Astrocyte (in vitro differentiated cells and primary cell): ENCODE measurements at regions not wholly inside any gene's neighbourhood (a gene's known extent, or its start where the extent isn't known, plus 50 kb on each side); places are given as distances from the start of the nearest gene placed in this dataset.

Source experiments
- DNase-seq: peaks from one replicate; pipeline ENCODE4 v3.0.0-alpha.2; 2010; ENCODE audit warnings: low read depth
- FAIRE-seq: peaks from 2 replicates; lab custom pipeline; 2011; peaks lifted over from hg19 to GRCh38; lab: Jason Lieb, UNC
- H2AFZ ChIP-seq: 2 replicates; pipeline ENCODE4 v1.6.0; 2012; ENCODE audit warnings: low read depth, low read length, inconsistent platforms
- H3K27ac ChIP-seq: 2 replicates; pipeline ENCODE4 v1.5.1; 2011; ENCODE audit warnings: low read depth, low read length, inconsistent platforms
- H3K27me3 ChIP-seq: 2 replicates; pipeline ENCODE4 v1.6.0; 2011; ENCODE audit warnings: low read length, inconsistent platforms; ENCODE audit not compliant: insufficient read depth
- H3K36me3 ChIP-seq: 2 replicates; pipeline ENCODE4 v1.5.1; 2011; ENCODE audit warnings: low read length, inconsistent platforms; ENCODE audit not compliant: insufficient read depth
- H3K4me1 ChIP-seq: 2 replicates; pipeline ENCODE4 v1.5.1; 2011; ENCODE audit warnings: low read length, inconsistent platforms; ENCODE audit not compliant: insufficient read depth
- H3K4me2 ChIP-seq: 2 replicates; pipeline ENCODE4 v1.6.0; 2012; ENCODE audit warnings: low read length, inconsistent platforms
- H3K4me3 ChIP-seq: 2 replicates; pipeline ENCODE4 v1.5.1; 2011; ENCODE audit warnings: low read depth, mild to moderate bottlenecking, low read length, inconsistent platforms; ENCODE audit not compliant: insufficient read depth
- H3K79me2 ChIP-seq: 2 replicates; pipeline ENCODE4 v1.6.0; 2012; ENCODE audit warnings: mild to moderate bottlenecking, low read length, inconsistent platforms; ENCODE audit not compliant: insufficient read depth
- H3K9ac ChIP-seq: 2 replicates; pipeline ENCODE4 v1.6.0; 2012; ENCODE audit warnings: mild to moderate bottlenecking, low read length, inconsistent platforms
- H3K9me3 ChIP-seq: 2 replicates; pipeline ENCODE4 v1.5.1; 2012; ENCODE audit warnings: low read depth, mild to moderate bottlenecking, low read length, inconsistent platforms; ENCODE audit not compliant: insufficient read depth
- H4K20me1 ChIP-seq: 2 replicates; pipeline ENCODE4 v1.6.0; 2012; ENCODE audit warnings: low read length, inconsistent platforms; ENCODE audit not compliant: insufficient read depth
- H3K27ac Mint-ChIP-seq: one replicate; pipeline ENCODE4 v1.8.0; 2021; ENCODE audit warnings: mild to moderate bottlenecking, mixed read lengths; ENCODE audit not compliant: unreplicated experiment
- H3K27me3 Mint-ChIP-seq: one replicate; pipeline ENCODE4 v1.8.0; 2021; ENCODE audit warnings: low read depth, mixed read lengths; ENCODE audit not compliant: unreplicated experiment
- H3K36me3 Mint-ChIP-seq: one replicate; pipeline ENCODE4 v1.8.0; 2021; ENCODE audit warnings: low read depth, mixed read lengths; ENCODE audit not compliant: unreplicated experiment
- H3K4me1 Mint-ChIP-seq: one replicate; pipeline ENCODE4 v1.8.0; 2021; ENCODE audit warnings: low read depth, mixed read lengths; ENCODE audit not compliant: unreplicated experiment
- H3K4me3 Mint-ChIP-seq: one replicate; pipeline ENCODE4 v1.8.0; 2021; ENCODE audit warnings: mild to moderate bottlenecking, moderate library complexity, mixed read lengths; ENCODE audit not compliant: unreplicated experiment
- H3K9me3 Mint-ChIP-seq: one replicate; pipeline ENCODE4 v1.8.0; 2021; ENCODE audit warnings: mild to moderate bottlenecking, mixed read lengths; ENCODE audit not compliant: unreplicated experiment
- CTCF ChIP-seq: IDR thresholded peaks from 2 replicates; pipeline ENCODE4 v1.5.1; 2011; ENCODE audit warnings: low read depth, mild to moderate bottlenecking, inconsistent platforms, low read length, moderate library complexity; ENCODE audit not compliant: insufficient read depth
- EZH2 ChIP-seq: IDR thresholded peaks from 2 replicates; pipeline ENCODE4 v1.6.1; 2012; ENCODE audit warnings: mild to moderate bottlenecking, low read length, inconsistent platforms; ENCODE audit not compliant: insufficient read depth

DNA sequence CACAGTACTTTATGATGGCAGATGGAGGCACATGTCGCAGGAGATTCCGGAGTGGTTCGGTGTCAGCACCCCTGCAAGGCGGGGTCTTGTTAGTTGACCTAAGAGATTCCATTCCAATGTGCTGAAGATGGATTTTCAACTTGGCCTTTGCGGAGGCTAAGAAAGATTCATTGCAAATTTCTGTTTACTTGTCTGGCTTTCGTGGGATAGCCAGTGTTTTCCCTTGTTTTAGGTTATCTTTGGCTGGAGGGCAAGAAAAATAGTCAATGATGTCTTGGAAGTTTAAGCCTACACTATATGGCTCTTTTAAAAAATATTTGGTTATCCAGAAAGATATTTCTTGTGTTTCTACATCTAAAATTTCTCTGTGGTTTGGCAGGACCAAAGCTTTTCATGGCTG lies 123.6 kb upstream of the PTCH1 start:
- H3K27me3 Mint-ChIP-seq: no peaks in the 10 kb centered on the region
- no peak overlapping the region for H3K4me3 Mint-ChIP-seq
- FAIRE-seq: no peak
- DNase-seq: peak; percentile 29
- H3K4me3 ChIP-seq: no peak overlapping the region
- H3K27ac Mint-ChIP-seq: no peak overlapping the region
- no peaks in the 10 kb centered on the region for H4K20me1 ChIP-seq
- H3K9ac ChIP-seq: no peak overlapping the region
- H3K9me3 Mint-ChIP-seq: no peaks in the 10 kb centered on the region
- TF ChIP-seq CTCF: no peak
- TF ChIP-seq EZH2: no peak
- peaks cover 3% of the 10 kb centered on the region for H3K27me3 ChIP-seq
- H3K4me1 ChIP-seq: no peaks in the 10 kb centered on the region
- H3K36me3 ChIP-seq: no peaks in the 10 kb centered on the region
- no peak overlapping the region for H2AFZ ChIP-seq
- peaks cover 3% of the 10 kb centered on the region for H3K9me3 ChIP-seq
- no peak overlapping the region for H3K27ac ChIP-seq
- H3K36me3 Mint-ChIP-seq: peaks cover 3% of the 10 kb centered on the region
- peaks cover 17% of the 10 kb centered on the region for H3K4me1 Mint-ChIP-seq
- no peak overlapping the region for H3K4me2 ChIP-seq
- no peaks in the 10 kb centered on the region for H3K79me2 ChIP-seq

DNA sequence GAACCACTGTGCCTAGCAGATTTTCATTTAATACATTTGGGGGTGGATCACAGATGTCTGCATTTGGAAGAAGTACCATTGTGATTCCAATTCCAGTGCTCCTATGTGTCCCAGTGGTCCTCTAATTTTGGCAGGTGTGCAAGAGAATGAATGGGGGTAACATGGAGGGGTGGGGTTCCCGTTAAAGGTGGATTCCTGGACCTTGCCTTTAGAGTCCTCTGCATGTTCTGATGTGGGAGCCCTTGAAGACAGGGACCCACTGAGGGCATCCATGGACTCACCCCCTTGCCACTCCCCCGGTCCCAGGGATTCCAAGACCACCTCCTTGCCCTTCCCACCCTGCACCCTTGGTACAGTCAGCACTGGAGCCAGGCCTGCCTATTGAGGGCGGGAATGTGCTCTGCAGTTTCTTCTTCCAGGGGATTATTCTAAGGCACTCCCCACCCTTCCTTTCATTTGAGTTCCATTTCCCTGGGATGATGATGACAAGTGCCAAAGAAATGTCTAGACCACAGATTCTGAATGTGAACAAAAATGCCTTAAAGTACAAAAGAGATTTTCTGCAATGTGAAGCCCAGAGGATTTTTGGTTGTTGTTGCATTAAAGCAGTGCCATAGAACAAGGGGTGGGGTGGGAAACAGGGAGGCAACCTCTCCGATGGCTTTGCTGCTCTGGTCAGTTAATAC lies 119.4 kb upstream of the PTCH1 start:
- no peak for TF ChIP-seq EZH2
- TF ChIP-seq CTCF: no peak

DNA sequence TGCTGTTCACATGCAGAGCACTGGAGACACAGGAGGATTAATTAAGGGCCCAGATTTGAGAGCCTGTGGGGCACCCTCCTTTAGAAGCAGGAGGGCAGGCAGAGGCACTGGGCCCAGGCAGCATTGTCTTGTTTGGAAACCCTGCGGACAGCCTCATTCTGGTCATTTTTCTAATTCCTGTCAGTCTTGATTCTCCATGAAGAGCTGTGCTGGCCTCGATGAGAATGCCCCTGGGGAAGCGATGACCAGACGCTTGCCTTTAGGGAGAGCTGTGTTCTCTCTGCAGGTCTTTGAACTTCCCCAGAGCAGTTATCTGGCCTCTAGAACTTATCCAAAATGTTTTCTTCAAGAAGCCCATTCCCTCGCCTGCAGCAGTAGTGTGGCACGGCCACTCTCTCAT lies 117.8 kb upstream of the PTCH1 start:
- Histone ChIP-seq H3K36me3 (no peaks in the 10 kb centered on the region), H3K4me2 (no peak overlapping the region), H3K79me2 (no peaks in the 10 kb centered on the region), H3K4me3 (no peak overlapping the region), H3K9ac (no peak overlapping the region), H3K4me1 (no peaks in the 10 kb centered on the region), H2AFZ (no peak overlapping the region), H3K9me3 (no peaks in the 10 kb centered on the region), H4K20me1 (no peaks in the 10 kb centered on the region), H3K27me3 (peaks cover 8% of the 10 kb centered on the region), H3K27ac (no peak overlapping the region)
- peaks cover 3% of the 10 kb centered on the region for H3K9me3 Mint-ChIP-seq
- TF ChIP-seq CTCF (no peak), EZH2 (no peak)
- H3K27me3 Mint-ChIP-seq: no peaks in the 10 kb centered on the region
- no peak for FAIRE-seq
- DNase-seq: no peak
- peaks cover 1% of the 10 kb centered on the region for H3K36me3 Mint-ChIP-seq
- H3K4me3 Mint-ChIP-seq: no peak overlapping the region
- H3K4me1 Mint-ChIP-seq: peaks cover 30% of the 10 kb centered on the region
- H3K27ac Mint-ChIP-seq: peak overlapping the region; percentile 21

More for the DNA sequence above, 119.4 kb upstream of the PTCH1 start:
- Histone ChIP-seq H3K4me2 (no peak overlapping the region), H3K4me1 (no peaks in the 10 kb centered on the region), H3K27ac (no peak overlapping the region), H3K4me3 (no peak overlapping the region), H2AFZ (no peak overlapping the region), H3K36me3 (no peaks in the 10 kb centered on the region), H3K9me3 (no peaks in the 10 kb centered on the region), H4K20me1 (no peaks in the 10 kb centered on the region), H3K79me2 (no peaks in the 10 kb centered on the region), H3K9ac (no peak overlapping the region), H3K27me3 (peaks cover 8% of the 10 kb centered on the region)
- Mint-ChIP-seq H3K9me3 (peaks cover 2% of the 10 kb centered on the region), H3K36me3 (peaks cover 1% of the 10 kb centered on the region), H3K4me1 (peaks cover 30% of the 10 kb centered on the region), H3K27me3 (no peaks in the 10 kb centered on the region), H3K27ac (peak overlapping the region; percentile 85), H3K4me3 (no peak overlapping the region)
- FAIRE-seq (no peak), DNase-seq (no peak)
